Nucleus accumbens (tissue), 56 donors: ENCODE measurements at regions not wholly inside any gene's neighbourhood (a gene's known extent, or its start where the extent isn't known, plus 50 kb on each side); places are given as distances from the start of the nearest gene placed in this dataset.
A peak's percentile ranks its signal among the peaks of the same experiment; 100 is the strongest.
"Not testable (repeated sequence)": the region's sequence is repeated elsewhere in the genome, so short reads cannot be mapped to it uniquely, and the experiment has no call there.

ENCODE experiments used
- DNase-seq, 56 donors: peaks; one replicate each; lab custom pipeline; 2025; lab: John Stamatoyannopoulos, UW

GRCh38 chr9:115296831-115297565 lies 179.0 kb upstream of the TNC start:
- DNase-seq = no peak

- no peak for DNase-seq
Measured at GRCh38 chr9:115300116-115300515, 182.2 kb upstream of the TNC start.

- no peak for DNase-seq
Measured at GRCh38 chr9:115300874-115301273, 182.9 kb upstream of the TNC start.

- no peak for DNase-seq
Measured at GRCh38 chr9:115301581-115301980, 183.6 kb upstream of the TNC start.

GRCh38 chr9:115305543-115305942 lies 187.6 kb upstream of the TNC start:
- DNase-seq = no peak

- no peak for DNase-seq
Measured at GRCh38 chr9:115306865-115307264, 188.9 kb upstream of the TNC start.

GRCh38 chr9:115313545-115313944 lies 195.6 kb upstream of the TNC start:
- no peak for DNase-seq

GRCh38 chr9:115326461-115326860 lies 208.5 kb upstream of the TNC start:
- no peak for DNase-seq

- DNase-seq = no peak
Measured at GRCh38 chr9:115327436-115328122, 209.6 kb upstream of the TNC start.

GRCh38 chr9:115328228-115328627 lies 210.3 kb upstream of the TNC start:
- DNase-seq = no peak

- DNase-seq = no peak
Measured at GRCh38 chr9:115328677-115329076, 210.7 kb upstream of the TNC start.

GRCh38 chr9:115333277-115334070 lies 215.5 kb upstream of the TNC start:
- DNase-seq = peak in 2 of 56 donors; percentile 0 to 4

GRCh38 chr9:115335439-115335838 lies 217.5 kb upstream of the TNC start:
- no peak for DNase-seq

GRCh38 chr9:115340314-115340713 lies 222.4 kb upstream of the TNC start:
- DNase-seq = no peak

GRCh38 chr9:115341426-115341825 lies 223.5 kb upstream of the TNC start:
- DNase-seq = no peak

GRCh38 chr9:115347776-115348175 lies 229.8 kb upstream of the TNC start:
- DNase-seq = not testable (repeated sequence)

GRCh38 chr9:115348936-115349335 lies 231.0 kb upstream of the TNC start:
- DNase-seq = not testable (repeated sequence)

- DNase-seq = no peak
Measured at GRCh38 chr9:115349542-115349941, 231.6 kb upstream of the TNC start.

GRCh38 chr9:115350548-115350947 lies 232.6 kb upstream of the TNC start:
- DNase-seq = no peak

GRCh38 chr9:115353681-115354080 lies 235.7 kb upstream of the TNC start:
- no peak for DNase-seq

- DNase-seq = no peak
Measured at GRCh38 chr9:115357821-115358220, 239.9 kb upstream of the TNC start.
